ENCODE measurements at regions not wholly inside any gene's neighbourhood (a gene's known extent, or its start where the extent isn't known, plus 50 kb on each side); places are given as distances from the start of the nearest gene placed in this dataset.
"Not testable (repeated sequence)": the region's sequence is repeated elsewhere in the genome, so short reads cannot be mapped to it uniquely, and the experiment has no call there.

- H3K4me3 ChIP-seq (ENCODE audit: control insufficient read depth, low read depth, low read length): no peak overlapping the region
- no peak for TF ChIP-seq CTCF (conservative IDR thresholded peaks at IDR 0.05; ENCODE audit: control insufficient read depth, insufficient read depth, low read depth, low read length)
- DNase-seq (ENCODE audit: low read depth): peak; percentile 87
Measured at GRCh38 chr21:14889080-14889810, 175.6 kb downstream of the NRIP1 start.

GRCh38 chr21:14888202-14888601, 176.6 kb downstream of the NRIP1 start:
- TF ChIP-seq CTCF (conservative IDR thresholded peaks at IDR 0.05; ENCODE audit: control insufficient read depth, insufficient read depth, low read depth, low read length): no peak
- no peak for DNase-seq (ENCODE audit: low read depth)
- no peak overlapping the region for H3K4me3 ChIP-seq (ENCODE audit: control insufficient read depth, low read depth, low read length)

GRCh38 chr21:14886001-14886400, 178.8 kb downstream of the NRIP1 start:
- H3K4me3 ChIP-seq (ENCODE audit: control insufficient read depth, low read depth, low read length): no peak overlapping the region
- no peak for DNase-seq (ENCODE audit: low read depth)
- TF ChIP-seq CTCF (conservative IDR thresholded peaks at IDR 0.05; ENCODE audit: control insufficient read depth, insufficient read depth, low read depth, low read length): no peak

DNA sequence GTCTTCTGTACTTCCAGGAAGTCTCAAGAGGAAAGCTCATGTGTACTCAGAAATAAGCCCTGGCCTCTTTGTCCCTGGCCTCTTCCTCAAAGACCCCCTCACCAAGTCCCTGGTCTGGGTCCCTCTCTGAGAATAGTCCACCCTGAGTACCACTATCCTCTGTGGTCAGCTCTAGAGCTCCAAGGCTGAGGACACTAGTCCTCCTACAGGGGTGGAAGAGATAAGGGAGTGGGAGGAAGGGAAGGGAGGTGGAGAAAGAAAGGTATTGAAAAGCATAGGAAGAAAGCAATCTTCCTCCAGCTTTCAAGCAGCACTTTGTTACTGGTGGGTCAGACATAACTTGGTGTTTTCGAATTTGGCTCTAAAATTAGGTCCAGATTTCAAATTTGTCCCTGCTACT, 181.4 kb downstream of the NRIP1 start:
- no peak overlapping the region for H3K4me3 ChIP-seq (ENCODE audit: control insufficient read depth, low read depth, low read length)

DNA sequence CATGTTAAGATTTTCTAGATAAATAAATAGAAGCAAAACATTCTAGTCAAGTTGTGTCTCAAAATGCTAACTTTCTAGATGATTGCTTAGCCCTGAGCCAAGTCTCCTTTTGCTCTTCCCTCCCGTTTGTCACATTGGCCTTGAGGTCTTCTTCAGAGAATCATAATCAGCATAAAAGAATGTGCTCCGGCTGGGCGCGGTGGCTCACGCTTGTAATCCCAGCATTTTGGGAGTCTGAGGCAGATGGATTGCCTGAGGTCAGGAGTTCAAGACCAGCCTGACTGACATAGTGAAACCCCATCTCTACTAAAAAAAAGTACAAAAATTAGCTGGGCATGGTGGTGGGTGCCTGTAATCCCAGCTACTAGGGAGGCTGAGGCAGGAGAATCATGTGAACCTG, 182.3 kb downstream of the NRIP1 start:
- not testable (repeated sequence) for H3K4me3 ChIP-seq (ENCODE audit: control insufficient read depth, low read depth, low read length); DNase-seq (ENCODE audit: low read depth)

More for the DNA sequence above, 181.4 kb downstream of the NRIP1 start:
- TF ChIP-seq CTCF (conservative IDR thresholded peaks at IDR 0.05; ENCODE audit: control insufficient read depth, insufficient read depth, low read depth, low read length): no peak
- DNase-seq (ENCODE audit: low read depth): no peak

DNA sequence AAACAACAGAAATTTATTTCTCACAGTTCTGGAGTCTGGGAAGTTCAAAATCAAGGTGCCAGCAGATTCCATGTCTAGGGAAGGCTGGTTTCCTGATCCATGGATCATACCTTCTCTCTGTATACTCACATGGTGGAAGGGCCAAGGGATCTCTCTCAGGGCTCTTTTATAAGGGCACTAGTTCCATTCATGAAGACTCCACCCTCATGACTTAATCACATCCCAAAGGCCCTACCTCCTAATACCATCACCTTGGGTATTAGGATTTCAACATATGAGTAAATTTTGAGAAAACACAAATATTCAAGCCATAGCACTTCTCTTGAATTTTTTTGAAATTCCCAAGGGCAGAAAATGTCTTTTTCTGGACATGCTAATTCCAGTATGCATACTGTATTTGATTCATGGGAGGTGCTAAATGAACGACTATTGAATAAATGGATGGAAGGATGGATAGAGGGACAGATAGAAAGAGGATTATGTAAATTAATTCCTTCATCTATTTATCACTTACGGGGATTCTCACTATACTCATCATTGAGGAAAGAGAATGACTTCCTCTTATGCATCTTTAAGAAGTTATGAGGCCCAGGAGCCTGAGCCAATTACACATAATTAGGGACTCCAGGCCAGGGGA, 182.8 kb downstream of the NRIP1 start:
- no peak for TF ChIP-seq CTCF (conservative IDR thresholded peaks at IDR 0.05; ENCODE audit: control insufficient read depth, insufficient read depth, low read depth, low read length)

DNA sequence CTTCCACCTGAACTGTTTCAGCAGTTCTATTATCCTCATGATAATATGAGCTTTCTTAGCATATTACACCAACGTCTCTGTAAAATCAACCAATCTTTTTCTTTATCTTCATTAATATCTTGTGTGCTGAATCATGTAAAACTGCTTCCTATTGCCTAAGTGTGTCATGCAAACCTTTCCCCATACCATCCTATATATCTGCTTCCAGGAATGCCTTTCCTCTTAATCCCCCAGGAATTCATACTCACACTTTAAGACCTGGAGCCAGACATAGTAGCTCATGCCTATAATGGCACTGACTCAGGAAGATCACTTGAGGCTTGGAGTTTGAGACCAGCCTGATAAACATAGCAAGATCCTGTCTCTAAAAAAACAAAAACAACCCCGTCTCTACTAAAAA, 183.9 kb downstream of the NRIP1 start:
- no peak overlapping the region for H3K4me3 ChIP-seq (ENCODE audit: control insufficient read depth, low read depth, low read length)
- TF ChIP-seq CTCF (conservative IDR thresholded peaks at IDR 0.05; ENCODE audit: control insufficient read depth, insufficient read depth, low read depth, low read length): no peak
- peak; percentile 75 for DNase-seq (ENCODE audit: low read depth)

More for the DNA sequence above, 182.8 kb downstream of the NRIP1 start:
- DNase-seq (ENCODE audit: low read depth): no peak
- no peak overlapping the region for H3K4me3 ChIP-seq (ENCODE audit: control insufficient read depth, low read depth, low read length)

All from fibroblast of mammary gland (primary cell).